HL-60 (cell line): ENCODE measurements at regions not wholly inside any gene's neighbourhood (a gene's known extent, or its start where the extent isn't known, plus 50 kb on each side); places are given as distances from the start of the nearest gene placed in this dataset.

Experiments used
- DNase-seq, 2 experiments: peaks; one replicate each; pipeline ENCODE4 v3.0.0-alpha.2; 2010 to 2020; ENCODE audit warnings: low read depth in 1 of 2, low spot score in 1 of 2
- H3K27ac ChIP-seq: fragments of 250-450 bp; sonication (Bioruptor Pico); replicated peaks from 2 replicates; pipeline ENCODE4 v1.5.1; 2020; ENCODE audit warnings: mild to moderate bottlenecking, moderate library complexity
- H3K27me3 ChIP-seq: fragments of 250-450 bp; sonication (Bioruptor Pico); 2 replicates; pipeline ENCODE4 v1.5.1; 2021; ENCODE audit warnings: mild to moderate bottlenecking, moderate library complexity; ENCODE audit not compliant: insufficient read depth, poor library complexity, severe bottlenecking
- H3K4me3 ChIP-seq: replicated peaks from 2 replicates; pipeline ENCODE4 v1.5.1; 2011; ENCODE audit warnings: mild to moderate bottlenecking, control low read depth, low read length; ENCODE audit not compliant: insufficient read depth
- GABPA ChIP-seq: IDR thresholded peaks from 2 replicates; pipeline ENCODE4 v1.6.1; 2012; ENCODE audit warnings: low read depth
- POLR2AphosphoS5 ChIP-seq: IDR thresholded peaks from 2 replicates; pipeline ENCODE4 v1.6.1; 2012; ENCODE audit warnings: low read depth
- SPI1 ChIP-seq: IDR thresholded peaks from 2 replicates; pipeline ENCODE4 v1.6.1; 2012; ENCODE audit warnings: low read depth, mild to moderate bottlenecking, borderline replicate concordance
- TF ChIP-seq, protein P1 (sequence below): IDR thresholded peaks from 2 replicates; pipeline ENCODE4 v1.6.1; 2012; ENCODE audit warnings: low read depth; ENCODE audit not compliant: insufficient replicate concordance
- TF ChIP-seq, protein P2 (sequence below): IDR thresholded peaks from one replicate; pipeline ENCODE4 v1.5.1; 2011; ENCODE audit warnings: low read length, control low read depth, inconsistent platforms; ENCODE audit not compliant: insufficient read depth

DNA sequence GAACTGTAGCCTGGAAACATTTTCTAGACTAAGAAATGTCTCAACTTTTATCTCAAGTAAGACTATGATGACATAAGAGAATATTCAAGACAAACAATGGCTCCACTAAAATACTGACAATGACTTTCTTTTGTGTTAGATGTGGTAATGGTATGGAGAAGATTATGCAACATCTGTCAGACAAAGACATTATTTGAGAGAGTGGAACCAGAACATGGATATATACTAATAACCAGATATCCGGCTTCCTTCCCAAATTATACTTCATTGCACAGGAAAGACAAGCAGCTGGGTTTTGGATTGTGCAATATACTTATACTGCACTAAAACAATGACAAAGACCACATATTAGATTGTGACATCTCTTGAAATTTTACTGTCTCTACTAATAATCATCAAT lies 290.8 kb upstream of the GIMD1 start:
- peak; percentile 41 to 77 for DNase-seq
- TF ChIP-seq SPI1 (no peak), GABPA (no peak), POLR2AphosphoS5 (no peak)
- TF ChIP-seq, protein P1, sequence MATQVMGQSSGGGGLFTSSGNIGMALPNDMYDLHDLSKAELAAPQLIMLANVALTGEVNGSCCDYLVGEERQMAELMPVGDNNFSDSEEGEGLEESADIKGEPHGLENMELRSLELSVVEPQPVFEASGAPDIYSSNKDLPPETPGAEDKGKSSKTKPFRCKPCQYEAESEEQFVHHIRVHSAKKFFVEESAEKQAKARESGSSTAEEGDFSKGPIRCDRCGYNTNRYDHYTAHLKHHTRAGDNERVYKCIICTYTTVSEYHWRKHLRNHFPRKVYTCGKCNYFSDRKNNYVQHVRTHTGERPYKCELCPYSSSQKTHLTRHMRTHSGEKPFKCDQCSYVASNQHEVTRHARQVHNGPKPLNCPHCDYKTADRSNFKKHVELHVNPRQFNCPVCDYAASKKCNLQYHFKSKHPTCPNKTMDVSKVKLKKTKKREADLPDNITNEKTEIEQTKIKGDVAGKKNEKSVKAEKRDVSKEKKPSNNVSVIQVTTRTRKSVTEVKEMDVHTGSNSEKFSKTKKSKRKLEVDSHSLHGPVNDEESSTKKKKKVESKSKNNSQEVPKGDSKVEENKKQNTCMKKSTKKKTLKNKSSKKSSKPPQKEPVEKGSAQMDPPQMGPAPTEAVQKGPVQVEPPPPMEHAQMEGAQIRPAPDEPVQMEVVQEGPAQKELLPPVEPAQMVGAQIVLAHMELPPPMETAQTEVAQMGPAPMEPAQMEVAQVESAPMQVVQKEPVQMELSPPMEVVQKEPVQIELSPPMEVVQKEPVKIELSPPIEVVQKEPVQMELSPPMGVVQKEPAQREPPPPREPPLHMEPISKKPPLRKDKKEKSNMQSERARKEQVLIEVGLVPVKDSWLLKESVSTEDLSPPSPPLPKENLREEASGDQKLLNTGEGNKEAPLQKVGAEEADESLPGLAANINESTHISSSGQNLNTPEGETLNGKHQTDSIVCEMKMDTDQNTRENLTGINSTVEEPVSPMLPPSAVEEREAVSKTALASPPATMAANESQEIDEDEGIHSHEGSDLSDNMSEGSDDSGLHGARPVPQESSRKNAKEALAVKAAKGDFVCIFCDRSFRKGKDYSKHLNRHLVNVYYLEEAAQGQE, result no peak
- TF ChIP-seq, protein P2, sequence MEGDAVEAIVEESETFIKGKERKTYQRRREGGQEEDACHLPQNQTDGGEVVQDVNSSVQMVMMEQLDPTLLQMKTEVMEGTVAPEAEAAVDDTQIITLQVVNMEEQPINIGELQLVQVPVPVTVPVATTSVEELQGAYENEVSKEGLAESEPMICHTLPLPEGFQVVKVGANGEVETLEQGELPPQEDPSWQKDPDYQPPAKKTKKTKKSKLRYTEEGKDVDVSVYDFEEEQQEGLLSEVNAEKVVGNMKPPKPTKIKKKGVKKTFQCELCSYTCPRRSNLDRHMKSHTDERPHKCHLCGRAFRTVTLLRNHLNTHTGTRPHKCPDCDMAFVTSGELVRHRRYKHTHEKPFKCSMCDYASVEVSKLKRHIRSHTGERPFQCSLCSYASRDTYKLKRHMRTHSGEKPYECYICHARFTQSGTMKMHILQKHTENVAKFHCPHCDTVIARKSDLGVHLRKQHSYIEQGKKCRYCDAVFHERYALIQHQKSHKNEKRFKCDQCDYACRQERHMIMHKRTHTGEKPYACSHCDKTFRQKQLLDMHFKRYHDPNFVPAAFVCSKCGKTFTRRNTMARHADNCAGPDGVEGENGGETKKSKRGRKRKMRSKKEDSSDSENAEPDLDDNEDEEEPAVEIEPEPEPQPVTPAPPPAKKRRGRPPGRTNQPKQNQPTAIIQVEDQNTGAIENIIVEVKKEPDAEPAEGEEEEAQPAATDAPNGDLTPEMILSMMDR, result no peak
- Histone ChIP-seq H3K27ac (no peak overlapping the region), H3K4me3 (no peak overlapping the region), H3K27me3 (no peaks in the 10 kb centered on the region)

DNA sequence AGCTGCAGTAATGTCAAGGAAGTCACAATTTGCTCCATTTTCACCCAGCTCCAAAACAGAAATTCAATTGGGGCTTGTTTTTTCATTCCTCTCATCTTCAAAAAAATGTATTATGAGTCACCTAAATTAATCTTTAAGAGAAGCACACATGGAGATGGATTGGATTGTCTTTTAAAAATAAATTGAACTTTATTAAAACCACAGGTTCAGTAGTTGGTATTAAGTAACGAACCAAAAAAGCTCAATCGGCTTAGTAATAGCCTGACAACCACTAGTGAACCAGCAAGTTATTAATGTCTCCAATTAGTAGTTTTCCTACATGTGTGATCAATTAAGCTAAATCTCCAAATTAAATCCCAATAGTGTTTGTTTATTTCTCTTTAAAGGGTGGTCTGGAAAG lies 283.5 kb upstream of the GIMD1 start:
- TF ChIP-seq, protein P2, result no peak
- no peak for TF ChIP-seq SPI1
- TF ChIP-seq, protein P1, result no peak
- Histone ChIP-seq H3K27ac (no peak overlapping the region), H3K27me3 (no peaks in the 10 kb centered on the region), H3K4me3 (no peak overlapping the region)
- no peak for DNase-seq

DNA sequence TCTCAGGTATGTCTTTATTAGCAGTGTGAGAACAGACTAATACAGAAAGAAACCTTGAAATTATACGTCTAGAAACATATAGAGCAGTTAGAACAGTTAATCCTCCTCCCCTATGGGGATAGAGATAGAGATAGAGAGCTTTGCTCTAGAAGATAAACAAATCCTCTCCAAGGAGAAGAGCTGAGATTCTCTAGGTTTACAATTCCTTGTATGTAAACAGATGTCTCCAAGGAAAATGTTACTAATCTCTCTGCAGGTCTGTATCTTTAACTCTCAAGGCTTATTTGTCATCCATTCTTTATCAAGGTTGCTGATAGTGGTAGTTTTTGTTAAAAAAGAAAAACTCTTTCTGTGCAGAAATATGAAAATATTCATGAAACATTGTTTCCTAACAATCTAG lies 282.1 kb upstream of the GIMD1 start:
- Histone ChIP-seq H3K27ac (no peak overlapping the region), H3K4me3 (no peak overlapping the region), H3K27me3 (no peaks in the 10 kb centered on the region)
- no peak for TF ChIP-seq SPI1
- TF ChIP-seq, protein P2, result no peak
- no peak for TF ChIP-seq GABPA
- TF ChIP-seq POLR2AphosphoS5, result no peak
- TF ChIP-seq, protein P1, result no peak
- DNase-seq, result no peak
